ENCODE measurements at regions not wholly inside any gene's neighbourhood (a gene's known extent, or its start where the extent isn't known, plus 50 kb on each side); places are given as distances from the start of the nearest gene placed in this dataset.
"Not testable (repeated sequence)": the region's sequence is repeated elsewhere in the genome, so short reads cannot be mapped to it uniquely, and the experiment has no call there.

- DNase-seq = no peak
Observed at GRCh38 chr7:94277236-94277635, 117.5 kb upstream of the COL1A2 start.

- DNase-seq = no peak
Observed at GRCh38 chr7:94280851-94281250, 113.8 kb upstream of the COL1A2 start.

GRCh38 chr7:94284104-94284503, 110.6 kb upstream of the COL1A2 start:
- DNase-seq = no peak

GRCh38 chr7:94286111-94286510, 108.6 kb upstream of the COL1A2 start:
- no peak for DNase-seq

- no peak for DNase-seq
Observed at GRCh38 chr7:94288096-94288495, 106.6 kb upstream of the COL1A2 start.

- peak; percentile 8 for DNase-seq
Observed at GRCh38 chr7:94289071-94289470, 105.6 kb upstream of the COL1A2 start.

- DNase-seq = no peak
Observed at GRCh38 chr7:94294471-94295131, 100.1 kb upstream of the COL1A2 start.

- DNase-seq = no peak
Observed at GRCh38 chr7:94295850-94296249, 98.8 kb upstream of the COL1A2 start.

GRCh38 chr7:94296881-94297280, 97.8 kb upstream of the COL1A2 start:
- DNase-seq = no peak

GRCh38 chr7:94297397-94297838, 97.3 kb upstream of the COL1A2 start:
- DNase-seq = no peak

- DNase-seq = no peak
Observed at GRCh38 chr7:94298943-94299342, 95.8 kb upstream of the COL1A2 start.

GRCh38 chr7:94300176-94300835, 94.4 kb upstream of the COL1A2 start:
- no peak for DNase-seq

GRCh38 chr7:94301024-94301586, 93.6 kb upstream of the COL1A2 start:
- DNase-seq = peak; percentile 74

- DNase-seq = no peak
Observed at GRCh38 chr7:94303118-94303517, 91.6 kb upstream of the COL1A2 start.

GRCh38 chr7:94303695-94304094, 91.0 kb upstream of the COL1A2 start:
- DNase-seq = no peak

GRCh38 chr7:94304878-94305277, 89.8 kb upstream of the COL1A2 start:
- DNase-seq = no peak

GRCh38 chr7:94305836-94306235, 88.9 kb upstream of the COL1A2 start:
- DNase-seq = no peak

- DNase-seq = no peak
Observed at GRCh38 chr7:94307399-94308048, 87.2 kb upstream of the COL1A2 start.

GRCh38 chr7:94311515-94311914, 83.2 kb upstream of the COL1A2 start:
- no peak for DNase-seq

GRCh38 chr7:94313926-94314325, 80.8 kb upstream of the COL1A2 start:
- DNase-seq = no peak

- DNase-seq = no peak
Observed at GRCh38 chr7:94314413-94315410, 80.0 kb upstream of the COL1A2 start.

- DNase-seq = not testable (repeated sequence)
Observed at GRCh38 chr7:94321138-94321537, 73.6 kb upstream of the COL1A2 start.

GRCh38 chr7:94323844-94324243, 70.9 kb upstream of the COL1A2 start:
- DNase-seq = no peak

All from T1000 (cell line).